Activated CD8-positive, alpha-beta T cell treated with anti-CD3 and anti-CD28 coated beads for 36 hours (primary cell): ENCODE measurements at regions not wholly inside any gene's neighbourhood (a gene's known extent, or its start where the extent isn't known, plus 50 kb on each side); places are given as distances from the start of the nearest gene placed in this dataset.

Experiments used
- ATAC-seq: fragments of 200-7000 bp; cut with Tn5 transposase; one replicate; pipeline ENCODE4 v1.10.0; 2021; ENCODE audit warnings: mild to moderate bottlenecking, moderate library complexity
- CTCF ChIA-PET: fragments of 350-600 bp; sonication (Branson Sonifier 250); formaldehyde crosslinking; loops from one replicate; lab custom pipeline; 2021; ENCODE audit warnings: antibody characterized with exemption; lab: Charles Lee
- POLR2A ChIA-PET: fragments of 350-600 bp; sonication (Branson Sonifier 250); formaldehyde crosslinking; loops from one replicate; lab custom pipeline; 2021; ENCODE audit warnings: antibody characterized with exemption; lab: Charles Lee
- DNase-seq: peaks from one replicate; pipeline ENCODE4 v3.0.0-alpha.2; 2020
- H3K27ac Mint-ChIP-seq: one replicate; pipeline ENCODE4 v1.8.0; 2021; ENCODE audit warnings: mild to moderate bottlenecking, mixed read lengths
- H3K27me3 Mint-ChIP-seq: one replicate; pipeline ENCODE4 v1.8.0; 2021; ENCODE audit warnings: mixed read lengths
- H3K36me3 Mint-ChIP-seq: one replicate; pipeline ENCODE4 v1.8.0; 2021; ENCODE audit warnings: low read depth, mixed read lengths
- H3K4me1 Mint-ChIP-seq: one replicate; pipeline ENCODE4 v1.8.0; 2021; ENCODE audit warnings: low read depth, mixed read lengths
- H3K4me3 Mint-ChIP-seq: one replicate; pipeline ENCODE4 v1.8.0; 2021; ENCODE audit warnings: mild to moderate bottlenecking, moderate library complexity, mixed read lengths
- H3K9me3 Mint-ChIP-seq: one replicate; pipeline ENCODE4 v1.8.0; 2021; ENCODE audit warnings: mixed read lengths
- CTCF ChIP-seq: fragments of 200-600 bp; IDR thresholded peaks from one replicate; pipeline ENCODE4 v1.8.0; 2022; ENCODE audit warnings: antibody characterized with exemption, mild to moderate bottlenecking
- intact Hi-C: fragments of 100-400 bp; cut with micrococcal nuclease; formaldehyde crosslinking; loops from one replicate; pipeline ENCODE4 v1.10.0; 2022

GRCh38 chr5:74277418-74277817 lies 363.1 kb downstream of the ENC1 start:
- intact Hi-C loops, result no loop called here
- no peaks in the 10 kb centered on the region for H3K9me3 Mint-ChIP-seq
- TF ChIP-seq CTCF, result no peak
- no peak overlapping the region for H3K4me3 Mint-ChIP-seq
- CTCF ChIA-PET, result no interaction called here
- H3K27ac Mint-ChIP-seq, result no peak overlapping the region
- H3K4me1 Mint-ChIP-seq, result no peaks in the 10 kb centered on the region
- H3K27me3 Mint-ChIP-seq, result peaks cover 7% of the 10 kb centered on the region
- DNase-seq (no peak), ATAC-seq (no peak)
- no peaks in the 10 kb centered on the region for H3K36me3 Mint-ChIP-seq
- POLR2A ChIA-PET, result no interaction called here

GRCh38 chr5:74275171-74275992 lies 365.1 kb downstream of the ENC1 start:
- H3K36me3 Mint-ChIP-seq, result no peaks in the 10 kb centered on the region
- no peak overlapping the region for H3K27ac Mint-ChIP-seq
- H3K4me1 Mint-ChIP-seq, result no peaks in the 10 kb centered on the region
- peaks cover 8% of the 10 kb centered on the region for H3K27me3 Mint-ChIP-seq
- TF ChIP-seq CTCF, result no peak
- no peak for DNase-seq
- POLR2A ChIA-PET, result no interaction called here
- intact Hi-C loops, result no loop called here
- CTCF ChIA-PET, result no interaction called here
- no peak overlapping the region for H3K4me3 Mint-ChIP-seq
- no peak for ATAC-seq
- no peaks in the 10 kb centered on the region for H3K9me3 Mint-ChIP-seq

DNA sequence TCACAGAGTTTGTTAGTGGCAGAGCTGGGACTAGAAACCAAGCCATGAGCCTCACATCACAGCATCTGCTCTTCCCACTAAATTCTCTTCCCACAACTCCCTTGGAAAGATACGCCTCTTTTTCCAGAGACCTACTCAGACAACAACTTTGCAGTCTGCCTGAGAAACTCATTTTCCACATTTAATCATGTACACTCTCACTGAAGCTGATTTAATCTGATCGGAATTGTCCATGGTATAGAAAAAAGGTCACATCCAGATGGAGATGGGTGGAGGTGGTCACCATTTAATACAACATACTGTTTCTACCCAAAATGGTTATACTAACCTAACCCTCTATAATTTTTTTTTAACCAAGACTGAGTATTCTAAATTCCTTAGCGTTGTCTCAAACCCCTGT lies 366.2 kb downstream of the ENC1 start:
- H3K27ac Mint-ChIP-seq, result no peak overlapping the region
- no peak overlapping the region for H3K4me3 Mint-ChIP-seq
- H3K9me3 Mint-ChIP-seq, result no peaks in the 10 kb centered on the region
- DNase-seq, result no peak
- intact Hi-C loops, result no loop called here
- no peaks in the 10 kb centered on the region for H3K4me1 Mint-ChIP-seq
- H3K27me3 Mint-ChIP-seq, result peaks cover 9% of the 10 kb centered on the region
- ATAC-seq, result no peak
- no peak for TF ChIP-seq CTCF
- ChIA-PET CTCF (no interaction called here), POLR2A (no interaction called here)
- no peaks in the 10 kb centered on the region for H3K36me3 Mint-ChIP-seq

- H3K27ac Mint-ChIP-seq, result no peak overlapping the region
- CTCF ChIA-PET, result no interaction called here
- POLR2A ChIA-PET, result no interaction called here
- H3K36me3 Mint-ChIP-seq, result no peaks in the 10 kb centered on the region
- no peak for TF ChIP-seq CTCF
- no peak overlapping the region for H3K4me3 Mint-ChIP-seq
- H3K4me1 Mint-ChIP-seq, result no peaks in the 10 kb centered on the region
- ATAC-seq, result no peak
- intact Hi-C loops, result no loop called here
- H3K9me3 Mint-ChIP-seq, result no peaks in the 10 kb centered on the region
- H3K27me3 Mint-ChIP-seq, result peaks cover 12% of the 10 kb centered on the region
- DNase-seq, result no peak
Measured at GRCh38 chr5:74272831-74273451, 367.6 kb downstream of the ENC1 start.

DNA sequence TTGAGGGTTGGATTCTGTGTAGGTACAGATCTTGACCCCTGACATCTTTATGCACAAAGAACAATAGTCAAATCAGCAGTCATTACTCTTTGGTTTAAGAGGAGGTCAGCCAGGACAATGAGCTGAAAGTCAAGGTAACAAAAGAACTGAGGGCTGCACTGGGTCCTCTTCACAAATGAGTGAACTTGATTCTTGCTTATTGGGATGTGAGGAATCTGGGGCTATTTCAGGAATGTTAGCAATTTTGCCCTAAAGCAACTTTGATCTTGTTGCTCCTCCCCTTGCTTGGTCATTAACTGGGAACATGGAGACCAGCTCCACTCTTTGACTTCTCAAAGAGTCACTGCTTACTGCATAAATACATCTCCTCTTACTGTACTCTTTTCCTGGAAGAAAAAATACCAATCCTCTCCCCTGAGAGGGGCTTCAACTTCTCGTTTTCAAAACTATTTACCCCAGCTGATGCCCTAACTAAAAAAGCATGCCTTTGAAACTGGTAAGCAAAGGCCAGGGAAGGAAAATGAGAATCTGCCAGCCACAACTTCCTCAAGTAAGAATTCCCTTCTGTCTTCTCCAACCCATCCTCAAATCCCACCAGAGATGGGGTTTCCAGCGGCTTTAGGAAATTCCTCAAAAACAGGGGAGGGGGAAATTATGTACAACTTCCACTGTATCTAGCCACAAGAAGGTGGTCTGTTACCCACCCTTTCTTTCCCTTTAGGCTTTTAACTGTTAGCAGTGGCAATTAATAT lies 368.3 kb downstream of the ENC1 start:
- intact Hi-C loops, result no loop called here
- CTCF ChIA-PET, result no interaction called here
- no peaks in the 10 kb centered on the region for H3K36me3 Mint-ChIP-seq
- DNase-seq, result no peak
- no peaks in the 10 kb centered on the region for H3K4me1 Mint-ChIP-seq
- H3K27me3 Mint-ChIP-seq, result peaks cover 8% of the 10 kb centered on the region
- no peak overlapping the region for H3K27ac Mint-ChIP-seq
- POLR2A ChIA-PET, result no interaction called here
- no peak for ATAC-seq
- no peaks in the 10 kb centered on the region for H3K9me3 Mint-ChIP-seq
- H3K4me3 Mint-ChIP-seq, result no peak overlapping the region
- no peak for TF ChIP-seq CTCF
